ENCODE measurements at regions not wholly inside any gene's neighbourhood (a gene's known extent, or its start where the extent isn't known, plus 50 kb on each side); places are given as distances from the start of the nearest gene placed in this dataset.

DNA sequence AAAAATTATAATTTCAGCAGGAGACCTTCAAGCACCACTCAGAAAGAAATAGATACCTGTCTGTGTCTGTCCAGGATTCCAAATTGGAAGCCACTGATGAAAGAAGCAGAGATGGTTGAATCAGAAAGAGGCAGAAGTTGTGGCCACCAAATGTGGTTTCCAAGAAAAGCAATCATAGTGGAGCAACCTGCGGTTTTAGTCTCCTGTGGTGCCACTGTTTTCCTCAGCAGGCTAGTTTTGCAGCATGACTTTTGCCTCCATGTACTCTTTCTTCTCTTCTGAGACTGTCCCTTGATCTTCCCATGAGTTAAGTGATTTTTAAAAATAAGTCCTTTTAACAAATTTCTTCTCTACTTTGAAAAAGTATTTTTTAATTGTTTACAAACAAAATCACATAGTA is 535.8 kb downstream of the CYLC2 start:
- no peak overlapping the region for H3K27ac Mint-ChIP-seq
- peaks cover 0 to 3% (median 2%) of the 10 kb centered on the region in 3 donors for H3K9me3 Mint-ChIP-seq
- no peaks in the 10 kb centered on the region for H3K4me1 ChIP-seq (ENCODE audit: control insufficient read depth in 1 of 2, extremely low read depth in 1 of 2, insufficient read depth in 2 of 2, low read length in 2 of 2)
- no peak overlapping the region for H3K27ac ChIP-seq (ENCODE audit: low read length)
- CTCF ChIA-PET, result no interaction called here
- POLR2A ChIA-PET, result no interaction called here
- no CpG with 5 or more reads among the region's 1 CpG for WGBS (ENCODE audit: insufficient coverage)
- DNase-seq (no peak), ATAC-seq (replicated peaks in 1 of 4) (no peak)
- H3K27me3 Mint-ChIP-seq, result no peaks in the 10 kb centered on the region
- H3K4me1 Mint-ChIP-seq, result no peaks in the 10 kb centered on the region
- no peaks in the 10 kb centered on the region for H3K36me3 ChIP-seq (ENCODE audit: control insufficient read depth in 2 of 2, extremely low read depth in 1 of 2, insufficient read depth in 1 of 2, low read length in 1 of 2)
- no peaks in the 10 kb centered on the region for H3K9me3 ChIP-seq
- H3K4me3 ChIP-seq (ENCODE audit: control insufficient read depth in 1 of 2, extremely low read depth in 1 of 2, low read length in 1 of 2), result no peak overlapping the region
- H3K27me3 ChIP-seq (replicated peaks in 1 of 2; ENCODE audit: control insufficient read depth in 2 of 2, extremely low read depth in 1 of 2, insufficient read depth in 2 of 2, low read length in 1 of 2), result no peaks in the 10 kb centered on the region
- no peaks in the 10 kb centered on the region for H3K36me3 Mint-ChIP-seq
- no peak overlapping the region for H3K4me3 Mint-ChIP-seq

DNA sequence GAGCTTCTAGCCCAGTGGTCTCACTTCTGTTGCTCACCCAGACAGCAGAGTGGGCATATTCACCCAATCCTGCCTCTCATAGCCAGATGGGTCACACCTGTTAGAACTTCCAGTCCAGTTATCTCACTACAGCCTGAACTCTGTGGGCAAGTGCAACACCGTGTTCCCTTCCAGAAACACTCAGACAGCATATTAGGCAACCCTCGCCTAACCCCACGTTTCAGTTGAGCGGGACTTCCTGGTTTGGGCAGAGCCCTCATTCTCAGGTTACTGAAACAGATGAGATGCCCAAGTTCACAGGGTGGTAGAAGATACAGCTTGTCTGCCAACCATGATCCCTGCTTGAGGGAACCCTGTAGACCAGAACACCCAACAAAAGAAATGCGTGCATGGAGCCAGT is 538.2 kb downstream of the CYLC2 start:
- H3K4me1 ChIP-seq (ENCODE audit: control insufficient read depth in 1 of 2, extremely low read depth in 1 of 2, insufficient read depth in 2 of 2, low read length in 2 of 2), result no peaks in the 10 kb centered on the region
- no peaks in the 10 kb centered on the region for H3K4me1 Mint-ChIP-seq
- no peak for ATAC-seq (replicated peaks in 1 of 4)
- H3K9me3 ChIP-seq, result no peaks in the 10 kb centered on the region
- POLR2A ChIA-PET, result no interaction called here
- no peak overlapping the region for H3K4me3 Mint-ChIP-seq
- CTCF ChIA-PET, result no interaction called here
- DNase-seq, result no peak
- no peak overlapping the region for H3K4me3 ChIP-seq (ENCODE audit: control insufficient read depth in 1 of 2, extremely low read depth in 1 of 2, low read length in 1 of 2)
- peaks cover 8 to 11% (median 10%) of the 10 kb centered on the region in 3 donors for H3K9me3 Mint-ChIP-seq
- H3K27ac Mint-ChIP-seq, result no peak overlapping the region
- no peaks in the 10 kb centered on the region for H3K27me3 ChIP-seq (replicated peaks in 1 of 2; ENCODE audit: control insufficient read depth in 2 of 2, extremely low read depth in 1 of 2, insufficient read depth in 2 of 2, low read length in 1 of 2)
- H3K27me3 Mint-ChIP-seq, result no peaks in the 10 kb centered on the region
- no peaks in the 10 kb centered on the region for H3K36me3 ChIP-seq (ENCODE audit: control insufficient read depth in 2 of 2, extremely low read depth in 1 of 2, insufficient read depth in 1 of 2, low read length in 1 of 2)
- H3K27ac ChIP-seq (ENCODE audit: low read length), result no peak overlapping the region
- H3K36me3 Mint-ChIP-seq, result no peaks in the 10 kb centered on the region
- WGBS (ENCODE audit: insufficient coverage), result 40% methylated on average over 1 of the region's 5 CpGs

DNA sequence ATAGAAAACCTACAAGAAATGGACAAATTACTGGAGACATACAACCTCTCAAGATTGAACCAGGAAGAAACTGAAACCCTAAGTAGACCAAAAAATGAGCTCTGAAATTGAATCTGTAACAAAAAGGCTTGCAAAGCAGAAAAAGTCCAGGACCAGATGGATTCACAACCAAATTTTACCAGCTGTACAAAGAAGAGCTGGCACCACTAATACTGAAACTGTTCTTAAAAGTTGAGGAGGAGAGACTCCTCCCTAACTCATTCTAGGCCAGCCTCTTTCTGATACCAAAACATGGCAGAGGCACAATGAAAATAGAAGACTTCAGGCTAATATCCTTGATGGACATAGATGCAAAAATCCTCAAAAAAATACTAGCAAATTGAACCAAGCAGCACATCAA is 542.3 kb downstream of the CYLC2 start:
- H3K36me3 Mint-ChIP-seq, result no peaks in the 10 kb centered on the region
- H3K4me3 Mint-ChIP-seq, result no peak overlapping the region
- Histone ChIP-seq H3K27me3 (replicated peaks in 1 of 2; ENCODE audit: control insufficient read depth in 2 of 2, extremely low read depth in 1 of 2, insufficient read depth in 2 of 2, low read length in 1 of 2) (no peaks in the 10 kb centered on the region), H3K4me1 (ENCODE audit: control insufficient read depth in 1 of 2, extremely low read depth in 1 of 2, insufficient read depth in 2 of 2, low read length in 2 of 2) (no peaks in the 10 kb centered on the region), H3K36me3 (ENCODE audit: control insufficient read depth in 2 of 2, extremely low read depth in 1 of 2, insufficient read depth in 1 of 2, low read length in 1 of 2) (no peaks in the 10 kb centered on the region), H3K9me3 (no peaks in the 10 kb centered on the region), H3K27ac (ENCODE audit: low read length) (no peak overlapping the region), H3K4me3 (ENCODE audit: control insufficient read depth in 1 of 2, extremely low read depth in 1 of 2, low read length in 1 of 2) (no peak overlapping the region)
- H3K27me3 Mint-ChIP-seq, result no peaks in the 10 kb centered on the region
- no peaks in the 10 kb centered on the region for H3K4me1 Mint-ChIP-seq
- H3K9me3 Mint-ChIP-seq, result peaks cover 11 to 12% (median 12%) of the 10 kb centered on the region in 3 donors
- ChIA-PET CTCF (no interaction called here), POLR2A (interaction anchor here in 1 of 2 donors (1.2 kb wide), 1 partner anchor 12 kb away, joined by 3 read pairs; no protein-coding TSS in a partner anchor)
- ATAC-seq (replicated peaks in 1 of 4), result no peak
- no peak overlapping the region for H3K27ac Mint-ChIP-seq
- no peak for DNase-seq

DNA sequence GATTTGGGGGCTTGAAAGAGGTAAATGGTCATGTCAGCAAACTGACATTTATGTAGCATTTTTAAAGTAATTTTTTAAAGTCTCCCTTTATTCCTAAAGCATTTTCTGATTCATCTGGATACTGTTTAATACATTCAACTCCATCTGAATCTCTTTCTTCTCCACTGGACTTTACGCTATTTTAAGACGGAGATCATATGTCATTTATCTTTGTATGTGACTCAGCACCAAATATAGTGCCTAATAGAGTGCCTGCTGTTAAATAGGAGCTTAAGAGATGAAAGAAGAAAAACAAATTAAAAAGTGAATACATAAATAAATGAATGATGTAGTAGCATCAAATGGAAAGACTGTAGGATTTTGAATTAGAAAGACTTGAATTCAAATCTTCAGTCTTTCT is 548.8 kb upstream of the SMC2 start:
- WGBS (ENCODE audit: insufficient coverage), result no CpG with 5 or more reads among the region's 2 CpGs
- DNase-seq (no peak), ATAC-seq (replicated peaks in 1 of 4) (no peak)
- Mint-ChIP-seq H3K9me3 (peaks cover 7 to 12% (median 8%) of the 10 kb centered on the region in 3 donors), H3K36me3 (no peaks in the 10 kb centered on the region), H3K27ac (no peak overlapping the region), H3K4me3 (no peak overlapping the region), H3K27me3 (no peaks in the 10 kb centered on the region), H3K4me1 (no peaks in the 10 kb centered on the region)
- Histone ChIP-seq H3K27ac (ENCODE audit: low read length) (no peak overlapping the region), H3K4me3 (ENCODE audit: control insufficient read depth in 1 of 2, extremely low read depth in 1 of 2, low read length in 1 of 2) (no peak overlapping the region), H3K9me3 (no peaks in the 10 kb centered on the region), H3K4me1 (ENCODE audit: control insufficient read depth in 1 of 2, extremely low read depth in 1 of 2, insufficient read depth in 2 of 2, low read length in 2 of 2) (no peaks in the 10 kb centered on the region), H3K36me3 (ENCODE audit: control insufficient read depth in 2 of 2, extremely low read depth in 1 of 2, insufficient read depth in 1 of 2, low read length in 1 of 2) (no peaks in the 10 kb centered on the region), H3K27me3 (replicated peaks in 1 of 2; ENCODE audit: control insufficient read depth in 2 of 2, extremely low read depth in 1 of 2, insufficient read depth in 2 of 2, low read length in 1 of 2) (no peaks in the 10 kb centered on the region)
- ChIA-PET CTCF (no interaction called here), POLR2A (no interaction called here)

DNA sequence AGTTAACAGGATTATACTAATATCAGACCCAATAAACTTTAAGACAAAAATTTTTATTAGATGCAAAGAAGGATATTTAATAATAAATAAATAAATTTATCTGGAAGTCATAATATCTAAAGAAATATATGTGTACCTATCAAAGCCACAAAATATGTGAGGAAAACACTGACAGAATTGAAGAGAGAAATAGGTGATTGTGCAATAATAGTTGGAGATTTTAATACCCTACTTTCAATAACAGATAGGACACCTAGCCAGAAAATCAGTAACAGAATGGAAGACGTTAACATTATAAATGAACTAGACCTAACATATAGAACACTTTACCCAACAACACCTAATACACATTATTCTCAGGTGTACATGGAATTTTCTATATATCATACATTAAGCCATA is 541.4 kb upstream of the SMC2 start:
- H3K27ac Mint-ChIP-seq, result no peak overlapping the region
- H3K27ac ChIP-seq (ENCODE audit: low read length), result no peak overlapping the region
- no peak overlapping the region for H3K4me3 Mint-ChIP-seq
- no CpG with 5 or more reads among the region's 1 CpG for WGBS (ENCODE audit: insufficient coverage)
- ATAC-seq (replicated peaks in 1 of 4), result no peak
- H3K9me3 ChIP-seq, result no peaks in the 10 kb centered on the region
- no peaks in the 10 kb centered on the region for H3K36me3 ChIP-seq (ENCODE audit: control insufficient read depth in 2 of 2, extremely low read depth in 1 of 2, insufficient read depth in 1 of 2, low read length in 1 of 2)
- no peaks in the 10 kb centered on the region for H3K36me3 Mint-ChIP-seq
- no peak overlapping the region for H3K4me3 ChIP-seq (ENCODE audit: control insufficient read depth in 1 of 2, extremely low read depth in 1 of 2, low read length in 1 of 2)
- ChIA-PET CTCF (no interaction called here), POLR2A (no interaction called here)
- H3K27me3 Mint-ChIP-seq, result no peaks in the 10 kb centered on the region
- no peak for DNase-seq
- H3K4me1 Mint-ChIP-seq, result no peaks in the 10 kb centered on the region
- no peaks in the 10 kb centered on the region for H3K27me3 ChIP-seq (replicated peaks in 1 of 2; ENCODE audit: control insufficient read depth in 2 of 2, extremely low read depth in 1 of 2, insufficient read depth in 2 of 2, low read length in 1 of 2)
- peaks cover 4 to 18% (median 9%) of the 10 kb centered on the region in 3 donors for H3K9me3 Mint-ChIP-seq
- no peaks in the 10 kb centered on the region for H3K4me1 ChIP-seq (ENCODE audit: control insufficient read depth in 1 of 2, extremely low read depth in 1 of 2, insufficient read depth in 2 of 2, low read length in 2 of 2)

DNA sequence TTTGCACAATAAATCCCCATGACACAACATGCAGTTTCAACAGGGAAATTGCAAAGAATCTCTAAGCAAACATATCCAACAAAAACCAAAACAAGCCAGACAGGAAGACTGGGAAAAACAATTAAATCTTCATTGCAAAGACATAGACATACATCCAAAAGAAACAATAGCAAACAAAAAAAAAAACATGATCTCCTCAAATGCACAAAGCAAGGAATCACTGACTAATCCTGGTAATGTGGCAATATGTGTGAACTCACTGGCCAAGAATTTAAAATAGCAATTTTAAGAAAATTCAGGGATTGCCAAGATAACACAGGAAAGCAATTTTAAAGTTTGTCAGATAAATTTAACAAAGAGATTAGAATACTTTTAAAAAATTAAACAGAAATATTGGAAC is 520.1 kb upstream of the SMC2 start:
- no peak for DNase-seq
- Mint-ChIP-seq H3K27ac (no peak overlapping the region), H3K36me3 (no peaks in the 10 kb centered on the region), H3K4me3 (no peak overlapping the region), H3K27me3 (no peaks in the 10 kb centered on the region), H3K4me1 (no peaks in the 10 kb centered on the region), H3K9me3 (peaks cover 5 to 21% (median 19%) of the 10 kb centered on the region in 3 donors)
- H3K27me3 ChIP-seq (replicated peaks in 1 of 2; ENCODE audit: control insufficient read depth in 2 of 2, extremely low read depth in 1 of 2, insufficient read depth in 2 of 2, low read length in 1 of 2), result no peaks in the 10 kb centered on the region
- ChIA-PET POLR2A (no interaction called here), CTCF (no interaction called here)
- no peaks in the 10 kb centered on the region for H3K36me3 ChIP-seq (ENCODE audit: control insufficient read depth in 2 of 2, extremely low read depth in 1 of 2, insufficient read depth in 1 of 2, low read length in 1 of 2)
- H3K4me3 ChIP-seq (ENCODE audit: control insufficient read depth in 1 of 2, extremely low read depth in 1 of 2, low read length in 1 of 2), result no peak overlapping the region
- no peak for ATAC-seq (replicated peaks in 1 of 4)
- no peaks in the 10 kb centered on the region for H3K9me3 ChIP-seq
- H3K27ac ChIP-seq (ENCODE audit: low read length), result no peak overlapping the region
- no peaks in the 10 kb centered on the region for H3K4me1 ChIP-seq (ENCODE audit: control insufficient read depth in 1 of 2, extremely low read depth in 1 of 2, insufficient read depth in 2 of 2, low read length in 2 of 2)

DNA sequence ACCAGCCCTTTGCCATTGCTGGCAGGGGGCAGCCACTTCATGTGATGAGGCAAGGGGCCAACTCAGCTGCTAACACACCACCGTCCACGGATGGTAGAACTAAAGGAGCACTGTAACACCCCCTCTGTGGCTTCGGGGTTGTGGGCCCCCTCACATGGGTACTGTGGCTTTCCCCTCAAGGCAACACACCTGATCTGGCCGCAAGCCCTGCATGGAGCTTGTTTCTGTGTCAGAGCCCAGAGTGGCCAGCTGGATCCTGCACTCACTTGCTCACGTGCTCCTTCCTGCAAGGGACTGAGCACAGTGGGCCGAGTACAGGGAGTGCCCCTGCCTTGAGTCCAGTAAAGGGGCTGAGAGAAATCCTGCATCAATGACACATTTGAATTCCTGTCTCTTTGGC is 507.4 kb upstream of the SMC2 start:
- H3K4me3 ChIP-seq (ENCODE audit: control insufficient read depth in 1 of 2, extremely low read depth in 1 of 2, low read length in 1 of 2), result no peak overlapping the region
- Mint-ChIP-seq H3K27ac (no peak overlapping the region), H3K27me3 (no peaks in the 10 kb centered on the region), H3K4me1 (no peaks in the 10 kb centered on the region), H3K4me3 (no peak overlapping the region), H3K36me3 (no peaks in the 10 kb centered on the region), H3K9me3 (peaks cover 7 to 12% (median 7%) of the 10 kb centered on the region in 3 donors)
- no peaks in the 10 kb centered on the region for H3K9me3 ChIP-seq
- no peak for ATAC-seq (replicated peaks in 1 of 4)
- 84% methylated on average over 5 of the region's 6 CpGs for WGBS (ENCODE audit: insufficient coverage)
- no peaks in the 10 kb centered on the region for H3K27me3 ChIP-seq (replicated peaks in 1 of 2; ENCODE audit: control insufficient read depth in 2 of 2, extremely low read depth in 1 of 2, insufficient read depth in 2 of 2, low read length in 1 of 2)
- CTCF ChIA-PET, result no interaction called here
- H3K4me1 ChIP-seq (ENCODE audit: control insufficient read depth in 1 of 2, extremely low read depth in 1 of 2, insufficient read depth in 2 of 2, low read length in 2 of 2), result no peaks in the 10 kb centered on the region
- H3K27ac ChIP-seq (ENCODE audit: low read length), result no peak overlapping the region
- POLR2A ChIA-PET, result no interaction called here
- DNase-seq, result no peak
- H3K36me3 ChIP-seq (ENCODE audit: control insufficient read depth in 2 of 2, extremely low read depth in 1 of 2, insufficient read depth in 1 of 2, low read length in 1 of 2), result no peaks in the 10 kb centered on the region

Measured in T-cell (primary cell).